Neural progenitor cell (in vitro differentiated cells): ENCODE measurements at regions not wholly inside any gene's neighbourhood (a gene's known extent, or its start where the extent isn't known, plus 50 kb on each side); places are given as distances from the start of the nearest gene placed in this dataset.

ENCODE experiments used
- DNase-seq: peaks from one replicate; pipeline ENCODE4 v3.0.0-alpha.2; 2016; ENCODE audit warnings: low spot score
- H2AFZ ChIP-seq: fragments of 200-600 bp; sonication (generic); replicated peaks from 2 replicates; pipeline ENCODE4 v1.6.1; 2016; ENCODE audit warnings: antibody characterized with exemption
- H3F3A ChIP-seq: fragments of 200-600 bp; sonication (generic); 2 replicates; pipeline ENCODE4 v1.6.1; 2016; ENCODE audit warnings: antibody characterized with exemption, low read depth
- H3K27ac ChIP-seq: fragments of 200-600 bp; sonication (generic); 2 replicates; pipeline ENCODE4 v1.5.1; 2016; ENCODE audit warnings: mild to moderate bottlenecking
- H3K27me3 ChIP-seq: fragments of 200-600 bp; sonication (generic); 2 replicates; pipeline ENCODE4 v1.6.1; 2016; ENCODE audit warnings: mild to moderate bottlenecking, moderate library complexity
- H3K36me3 ChIP-seq: fragments of 200-600 bp; sonication (generic); 2 replicates; pipeline ENCODE4 v1.5.1; 2016
- H3K4me1 ChIP-seq: fragments of 200-600 bp; sonication (generic); 2 replicates; pipeline ENCODE4 v1.6.1; 2016; ENCODE audit warnings: mixed run types
- H3K4me2 ChIP-seq: fragments of 200-600 bp; sonication (generic); 2 replicates; pipeline ENCODE4 v1.6.1; 2016
- H3K4me3 ChIP-seq: fragments of 200-600 bp; sonication (generic); 2 replicates; pipeline ENCODE4 v1.5.1; 2016
- H3K79me2 ChIP-seq: fragments of 200-600 bp; sonication (generic); 2 replicates; pipeline ENCODE4 v1.6.1; 2016; ENCODE audit warnings: low read depth
- H3K9ac ChIP-seq: fragments of 200-600 bp; sonication (generic); 2 replicates; pipeline ENCODE4 v1.6.1; 2016
- H3K9me3 ChIP-seq: fragments of 200-600 bp; sonication (generic); 2 replicates; pipeline ENCODE4 v1.5.1; 2016; ENCODE audit warnings: low read depth
- H4K20me1 ChIP-seq: fragments of 200-600 bp; sonication (generic); 2 replicates; pipeline ENCODE4 v1.6.1; 2016; ENCODE audit warnings: low read depth
- H3K27ac Mint-ChIP-seq: 3 replicates; pipeline ENCODE4 v1.8.0; 2021; ENCODE audit warnings: mixed read lengths
- H3K27me3 Mint-ChIP-seq: 2 replicates; pipeline ENCODE4 v1.8.0; 2022; ENCODE audit warnings: low read depth, mild to moderate bottlenecking, inconsistent platforms, moderate library complexity, mixed read lengths; ENCODE audit not compliant: insufficient read depth
- H3K36me3 Mint-ChIP-seq: 3 replicates; pipeline ENCODE4 v1.8.0; 2021; ENCODE audit warnings: mixed read lengths
- H3K4me1 Mint-ChIP-seq: 3 replicates; pipeline ENCODE4 v1.8.0; 2021; ENCODE audit warnings: mixed read lengths
- H3K4me3 Mint-ChIP-seq: 3 replicates; pipeline ENCODE4 v1.8.0; 2021; ENCODE audit warnings: mild to moderate bottlenecking, moderate library complexity, mixed read lengths
- H3K9me3 Mint-ChIP-seq: 3 replicates; pipeline ENCODE4 v1.8.0; 2020; ENCODE audit warnings: mixed read lengths
- EZH2 ChIP-seq: fragments of 200-600 bp; sonication (generic); IDR thresholded peaks from 2 replicates; pipeline ENCODE4 v1.6.1; 2017; ENCODE audit warnings: antibody characterized with exemption, mild to moderate bottlenecking, moderate library complexity
- EZH2phosphoT487 ChIP-seq: fragments of 200-600 bp; sonication (generic); IDR thresholded peaks from 2 replicates; pipeline ENCODE4 v1.6.1; 2017; ENCODE audit warnings: antibody characterized with exemption
- TF ChIP-seq, protein P1 (sequence below): fragments of 200-600 bp; sonication (generic); IDR thresholded peaks from 2 replicates; pipeline ENCODE4 v1.5.1; 2017; ENCODE audit warnings: antibody characterized with exemption, mild to moderate bottlenecking

- Histone ChIP-seq H3F3A (no peaks in the 10 kb centered on the region), H3K4me2 (no peak overlapping the region), H3K4me1 (peaks cover 14% of the 10 kb centered on the region), H3K9me3 (no peaks in the 10 kb centered on the region), H3K9ac (no peak overlapping the region), H3K79me2 (no peaks in the 10 kb centered on the region), H4K20me1 (no peaks in the 10 kb centered on the region), H2AFZ (no peak overlapping the region), H3K27me3 (no peaks in the 10 kb centered on the region), H3K4me3 (no peak overlapping the region), H3K36me3 (no peaks in the 10 kb centered on the region), H3K27ac (no peak overlapping the region)
- Mint-ChIP-seq H3K4me3 (no peak overlapping the region), H3K4me1 (peaks cover 39% of the 10 kb centered on the region), H3K27ac (no peak overlapping the region), H3K36me3 (no peaks in the 10 kb centered on the region), H3K27me3 (peaks cover 14% of the 10 kb centered on the region), H3K9me3 (peaks cover 7% of the 10 kb centered on the region)
- TF ChIP-seq EZH2phosphoT487, result no peak
- TF ChIP-seq, protein P1, sequence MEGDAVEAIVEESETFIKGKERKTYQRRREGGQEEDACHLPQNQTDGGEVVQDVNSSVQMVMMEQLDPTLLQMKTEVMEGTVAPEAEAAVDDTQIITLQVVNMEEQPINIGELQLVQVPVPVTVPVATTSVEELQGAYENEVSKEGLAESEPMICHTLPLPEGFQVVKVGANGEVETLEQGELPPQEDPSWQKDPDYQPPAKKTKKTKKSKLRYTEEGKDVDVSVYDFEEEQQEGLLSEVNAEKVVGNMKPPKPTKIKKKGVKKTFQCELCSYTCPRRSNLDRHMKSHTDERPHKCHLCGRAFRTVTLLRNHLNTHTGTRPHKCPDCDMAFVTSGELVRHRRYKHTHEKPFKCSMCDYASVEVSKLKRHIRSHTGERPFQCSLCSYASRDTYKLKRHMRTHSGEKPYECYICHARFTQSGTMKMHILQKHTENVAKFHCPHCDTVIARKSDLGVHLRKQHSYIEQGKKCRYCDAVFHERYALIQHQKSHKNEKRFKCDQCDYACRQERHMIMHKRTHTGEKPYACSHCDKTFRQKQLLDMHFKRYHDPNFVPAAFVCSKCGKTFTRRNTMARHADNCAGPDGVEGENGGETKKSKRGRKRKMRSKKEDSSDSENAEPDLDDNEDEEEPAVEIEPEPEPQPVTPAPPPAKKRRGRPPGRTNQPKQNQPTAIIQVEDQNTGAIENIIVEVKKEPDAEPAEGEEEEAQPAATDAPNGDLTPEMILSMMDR, result no peak
- TF ChIP-seq EZH2, result no peak
- no peak for DNase-seq
Observed at GRCh38 chr18:10381951-10382350, 72.5 kb upstream of the APCDD1 start.

DNA sequence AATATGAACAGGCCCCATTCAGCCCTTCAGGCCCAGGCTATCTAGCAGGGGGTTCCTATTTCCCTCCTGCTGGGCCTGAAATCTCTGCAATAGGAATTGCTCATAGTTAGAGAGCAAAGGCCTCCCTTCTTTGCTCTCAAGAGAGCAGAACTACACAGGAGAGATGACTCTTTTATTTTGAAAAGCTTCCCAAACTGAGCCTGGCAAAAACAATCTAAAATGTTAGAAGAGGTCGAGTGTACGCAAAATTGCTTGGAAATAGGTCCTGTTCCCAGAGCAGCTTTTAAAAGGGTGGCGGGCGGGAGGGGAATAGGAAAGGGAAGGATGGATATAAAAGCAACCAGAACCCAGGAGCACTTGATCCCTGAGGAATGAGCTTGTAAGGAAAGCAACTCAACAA is 68.4 kb upstream of the APCDD1 start:
- H3K27ac Mint-ChIP-seq, result peak overlapping the region; percentile 93
- peak overlapping the region; percentile 4 for H3K4me2 ChIP-seq

DNA sequence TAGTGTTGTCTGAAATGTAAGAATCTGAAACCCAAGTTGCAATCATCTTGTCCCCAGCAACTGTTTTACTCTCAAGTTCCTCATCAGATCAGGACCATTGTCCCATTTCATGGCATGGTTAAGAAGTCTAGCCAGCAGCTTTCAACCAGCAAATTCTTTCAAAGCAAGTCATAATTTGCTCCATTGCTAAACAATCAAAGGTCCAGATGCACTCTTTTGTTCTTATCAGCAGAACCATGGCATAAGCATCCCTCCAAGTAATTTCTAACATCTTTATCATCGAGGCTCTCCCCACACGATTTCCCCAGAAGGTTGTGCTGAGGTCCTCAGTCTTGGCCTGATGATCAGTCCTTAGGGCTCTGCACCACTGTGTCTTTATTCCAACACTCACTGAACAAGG is 67.5 kb upstream of the APCDD1 start:
- peak overlapping the region; percentile 26 for H3K27ac Mint-ChIP-seq
- Histone ChIP-seq H3K4me3 (no peak overlapping the region), H3K36me3 (peaks cover 3% of the 10 kb centered on the region), H3K9ac (no peak overlapping the region), H3K4me1 (peaks cover 14% of the 10 kb centered on the region), H3K4me2 (no peak overlapping the region), H3K79me2 (no peaks in the 10 kb centered on the region), H3K27ac (no peak overlapping the region), H3K9me3 (no peaks in the 10 kb centered on the region), H4K20me1 (no peaks in the 10 kb centered on the region), H3K27me3 (no peaks in the 10 kb centered on the region), H2AFZ (no peak overlapping the region), H3F3A (no peaks in the 10 kb centered on the region)
- H3K4me3 Mint-ChIP-seq, result no peak overlapping the region
- H3K27me3 Mint-ChIP-seq, result peaks cover 3% of the 10 kb centered on the region
- H3K36me3 Mint-ChIP-seq, result peaks cover 4% of the 10 kb centered on the region
- H3K9me3 Mint-ChIP-seq, result peaks cover 47% of the 10 kb centered on the region
- no peak for DNase-seq
- TF ChIP-seq, protein P1, result no peak
- TF ChIP-seq EZH2phosphoT487, result no peak
- TF ChIP-seq EZH2, result no peak
- peaks cover 21% of the 10 kb centered on the region for H3K4me1 Mint-ChIP-seq

More for the DNA sequence above, 68.4 kb upstream of the APCDD1 start:
- Mint-ChIP-seq H3K4me3 (no peak overlapping the region), H3K36me3 (peaks cover 4% of the 10 kb centered on the region), H3K9me3 (peaks cover 40% of the 10 kb centered on the region), H3K27me3 (peaks cover 3% of the 10 kb centered on the region), H3K4me1 (peaks cover 21% of the 10 kb centered on the region)
- Histone ChIP-seq H3K4me1 (peaks cover 14% of the 10 kb centered on the region), H3F3A (no peaks in the 10 kb centered on the region), H3K79me2 (no peaks in the 10 kb centered on the region), H3K9ac (no peak overlapping the region), H3K4me3 (no peak overlapping the region), H3K36me3 (no peaks in the 10 kb centered on the region), H3K27me3 (no peaks in the 10 kb centered on the region), H4K20me1 (no peaks in the 10 kb centered on the region), H3K9me3 (no peaks in the 10 kb centered on the region), H2AFZ (no peak overlapping the region), H3K27ac (no peak overlapping the region)
- TF ChIP-seq, protein P1, result no peak
- TF ChIP-seq EZH2phosphoT487, result no peak
- TF ChIP-seq EZH2, result no peak
- no peak for DNase-seq
